Neural progenitor cell (in vitro differentiated cells): ENCODE measurements at regions not wholly inside any gene's neighbourhood (a gene's known extent, or its start where the extent isn't known, plus 50 kb on each side); places are given as distances from the start of the nearest gene placed in this dataset.

ENCODE experiments used
- CTCF ChIP-seq: fragments of 200-600 bp; sonication (generic); IDR thresholded peaks from 2 replicates; pipeline ENCODE4 v1.5.1; 2017; ENCODE audit warnings: antibody characterized with exemption, mild to moderate bottlenecking
- EZH2 ChIP-seq: fragments of 200-600 bp; sonication (generic); IDR thresholded peaks from 2 replicates; pipeline ENCODE4 v1.6.1; 2017; ENCODE audit warnings: antibody characterized with exemption, mild to moderate bottlenecking, moderate library complexity

GRCh38 chr4:180741703-180742102 is 1501.5 kb upstream of the TENM3 start:
- TF ChIP-seq CTCF (no peak), EZH2 (no peak)
